ENCODE measurements at regions not wholly inside any gene's neighbourhood (a gene's known extent, or its start where the extent isn't known, plus 50 kb on each side); places are given as distances from the start of the nearest gene placed in this dataset.
"Not testable (repeated sequence)": the region's sequence is repeated elsewhere in the genome, so short reads cannot be mapped to it uniquely, and the experiment has no call there.

DNA sequence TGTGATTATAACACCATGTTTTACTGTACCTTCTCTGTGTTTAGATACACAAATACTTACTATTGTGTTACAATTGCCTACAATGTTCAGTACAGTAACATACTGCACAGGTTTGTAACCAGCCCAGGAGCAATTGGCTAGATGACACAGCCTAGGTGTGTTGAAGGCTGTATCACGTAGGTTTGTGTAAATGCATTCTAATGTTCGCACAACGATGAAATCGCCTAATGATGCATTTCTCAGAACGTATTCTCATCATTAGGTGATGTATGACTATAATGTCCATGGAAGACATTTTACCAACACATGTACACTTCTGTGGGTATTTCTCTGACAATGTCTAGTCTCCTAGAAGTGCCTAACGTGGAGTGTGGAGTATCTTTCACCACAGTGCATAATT is 165.9 kb upstream of the KLF7 start:
- no peak for DNase-seq

- no peak for DNase-seq
These were observed 166.9 kb upstream of the KLF7 start for GRCh38 chr2:207332480-207333212.

DNA sequence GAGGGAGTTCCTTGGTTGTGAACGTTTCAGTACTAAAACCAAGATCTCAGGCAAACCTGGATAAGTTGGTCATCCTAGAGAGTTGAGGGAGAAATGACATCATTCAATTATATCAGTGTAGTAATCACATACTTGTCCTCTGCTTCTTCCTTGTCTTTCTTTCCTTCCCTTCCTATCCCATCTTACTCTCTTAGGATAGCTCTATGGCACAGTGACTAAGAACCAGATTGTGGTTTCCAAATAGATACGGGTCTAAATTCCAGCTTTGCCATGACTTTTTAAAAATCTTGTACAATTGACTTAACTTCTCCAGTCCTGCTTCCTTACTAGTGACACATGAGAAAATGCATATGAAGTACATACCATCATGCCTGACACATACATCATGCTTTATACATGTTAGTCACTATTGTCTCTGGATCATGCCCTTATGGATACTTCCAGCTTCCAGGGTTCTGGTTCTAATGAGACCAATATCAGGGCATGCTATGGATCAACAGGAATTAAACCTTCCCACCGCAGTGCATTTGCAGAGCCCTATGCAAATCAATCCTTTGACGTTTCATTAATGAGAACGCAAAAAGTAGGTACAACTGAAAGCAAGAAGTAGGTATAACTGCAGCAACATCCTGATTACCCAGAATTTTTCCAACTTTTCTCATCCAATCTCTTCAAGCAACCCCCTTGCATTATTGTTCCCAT is 168.0 kb upstream of the KLF7 start:
- DNase-seq: no peak

DNA sequence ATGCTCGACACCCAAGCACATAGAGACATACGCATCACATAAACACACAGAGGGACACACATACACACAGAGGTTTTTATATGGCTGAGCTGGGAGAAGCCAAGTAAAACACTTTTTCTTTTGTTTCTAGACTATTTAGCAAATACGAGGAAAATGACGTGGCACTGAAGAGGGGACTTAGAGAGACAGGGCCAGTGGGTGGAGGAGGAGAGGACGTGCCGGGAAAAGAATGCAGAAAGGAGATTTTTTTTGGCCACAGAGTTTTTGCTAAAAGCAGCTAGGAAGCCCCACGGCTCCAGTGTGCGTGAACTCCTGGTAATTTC is 168.5 kb upstream of the KLF7 start:
- no peak for DNase-seq

- no peak for DNase-seq
These were observed 169.1 kb upstream of the KLF7 start for GRCh38 chr2:207334624-207335371.

- no peak for DNase-seq
These were observed 171.8 kb upstream of the KLF7 start for GRCh38 chr2:207337234-207338219.

DNA sequence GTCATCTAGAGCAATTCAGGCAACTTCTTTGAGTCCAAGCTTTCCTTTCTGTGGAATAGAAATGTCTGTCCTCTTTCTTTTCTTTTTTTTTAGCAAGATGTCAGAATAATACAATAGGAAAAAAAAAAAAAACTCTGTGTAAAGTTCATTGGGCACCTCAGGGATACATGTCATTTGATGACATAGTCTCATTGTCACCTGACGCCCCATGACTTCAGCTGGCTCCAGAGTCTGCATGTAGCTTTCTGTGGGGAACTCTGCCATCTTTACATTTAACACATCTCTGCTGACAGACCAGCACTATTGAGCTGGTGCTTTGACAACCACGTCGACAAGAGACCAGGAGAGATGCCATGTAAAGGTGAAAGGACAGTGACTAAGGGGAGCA is 172.5 kb upstream of the KLF7 start:
- DNase-seq: no peak

DNA sequence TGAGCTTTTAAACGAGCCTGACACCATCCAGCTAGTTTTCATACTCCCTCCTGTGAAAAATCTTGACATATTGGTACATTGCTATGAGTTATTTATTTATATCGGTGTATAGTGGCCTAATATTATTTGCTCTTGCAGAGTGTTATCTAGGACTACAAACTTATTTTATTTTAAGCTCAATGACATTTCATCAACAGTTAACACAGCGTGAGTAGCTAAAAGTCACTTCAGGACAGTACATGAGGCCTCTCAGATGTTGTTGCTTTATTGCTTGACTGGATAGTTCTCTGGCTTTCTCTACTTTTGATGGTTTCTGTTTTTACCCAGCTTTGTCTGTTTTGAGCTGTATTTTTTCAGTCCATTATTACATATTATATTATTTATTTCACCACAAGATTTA is 172.9 kb upstream of the KLF7 start:
- DNase-seq: no peak

DNA sequence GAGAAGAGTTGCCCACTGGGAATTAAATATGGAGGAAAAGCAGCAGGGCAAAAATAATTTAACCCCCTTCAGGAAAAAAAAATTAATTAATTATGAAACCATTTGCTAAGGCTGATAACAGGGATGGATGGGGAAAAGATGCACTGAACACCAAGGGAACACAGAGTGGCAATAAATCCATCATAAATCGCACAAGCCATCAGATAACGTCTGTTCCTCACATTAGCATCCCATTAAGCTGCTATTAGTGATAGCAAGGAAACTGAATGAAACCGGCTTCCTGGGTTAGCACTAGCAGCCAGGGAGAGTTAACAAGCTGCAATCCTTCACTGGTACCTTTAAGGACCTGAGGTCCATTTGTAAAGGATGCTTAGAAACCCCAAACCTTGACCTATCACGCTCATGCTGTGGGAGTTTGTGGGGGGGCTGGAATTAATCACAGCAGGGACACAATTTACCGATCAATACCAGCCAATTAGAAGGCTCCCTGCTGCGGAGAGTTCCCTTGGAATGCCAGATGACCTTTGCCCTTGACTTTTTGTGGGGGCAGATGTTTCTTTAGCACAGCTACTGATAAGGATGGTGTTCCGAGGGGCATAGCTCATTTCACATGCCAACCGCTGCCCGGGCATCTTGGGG is 175.5 kb upstream of the KLF7 start:
- no peak for DNase-seq

GRCh38 chr2:207341804-207342203 is 176.1 kb upstream of the KLF7 start:
- DNase-seq: no peak

- not testable (repeated sequence) for DNase-seq
These were observed 179.0 kb upstream of the KLF7 start for GRCh38 chr2:207344596-207345394.

- no peak for DNase-seq
These were observed 178.6 kb upstream of the CREB1 start for GRCh38 chr2:207351171-207351570.

- DNase-seq: no peak
These were observed 176.6 kb upstream of the CREB1 start for GRCh38 chr2:207352978-207353671.

DNA sequence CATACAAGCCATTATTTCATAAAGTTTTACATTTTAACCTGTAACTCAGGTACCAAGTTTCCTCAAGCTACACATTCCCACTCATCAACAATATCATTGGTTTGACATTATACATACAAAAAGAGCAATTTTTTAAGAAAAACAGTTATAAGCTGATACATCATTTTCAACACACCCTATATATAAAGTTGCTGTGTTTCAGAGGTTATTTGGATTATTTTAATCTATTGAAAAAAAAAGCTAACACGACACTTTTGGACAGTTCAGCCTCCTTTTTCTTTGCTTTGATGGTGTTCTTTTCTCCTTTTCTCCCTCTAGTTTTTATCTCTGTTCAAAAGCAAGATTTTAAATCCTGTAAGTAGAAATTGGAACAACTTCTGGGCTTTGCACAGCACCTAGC is 175.9 kb upstream of the CREB1 start:
- DNase-seq: no peak

DNA sequence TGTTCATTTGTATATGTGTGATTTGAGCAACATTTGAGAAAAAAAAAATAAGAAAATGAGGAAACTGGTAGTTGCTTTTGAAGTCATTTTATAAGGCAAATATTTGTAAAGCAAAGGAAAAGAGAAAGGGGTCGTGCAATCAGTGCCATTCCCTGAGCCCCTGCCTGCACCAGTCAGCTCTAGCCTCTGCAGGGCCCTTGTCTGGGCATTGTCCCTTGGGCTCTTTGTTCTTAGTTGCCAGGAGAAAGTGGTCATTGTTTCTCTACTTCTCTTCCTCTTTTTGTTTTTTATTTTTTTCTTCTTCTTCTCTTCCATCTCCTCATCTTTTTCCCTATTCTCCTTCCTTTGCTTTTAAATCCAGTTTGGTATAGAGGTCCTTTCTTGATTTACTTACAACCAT is 175.3 kb upstream of the CREB1 start:
- DNase-seq: no peak

DNA sequence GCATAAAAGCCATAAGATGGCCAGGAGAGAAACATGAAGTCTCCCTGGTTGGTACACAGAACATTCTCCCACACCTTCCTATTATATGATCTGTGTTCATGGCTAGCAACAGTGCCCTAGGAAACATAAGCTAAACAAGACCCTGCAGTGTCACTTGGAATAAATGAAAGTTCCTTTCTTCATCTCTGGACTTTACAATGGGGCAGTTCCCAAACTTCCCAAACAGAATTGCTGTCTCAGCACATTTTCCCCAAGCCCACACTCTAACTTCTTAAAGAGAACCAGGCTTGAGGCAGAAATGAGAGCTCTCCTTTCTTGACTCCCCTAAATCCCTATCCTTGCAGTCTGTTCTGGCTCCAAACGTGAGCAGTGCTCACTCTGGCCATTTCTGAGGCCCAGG is 173.2 kb upstream of the CREB1 start:
- no peak for DNase-seq

DNA sequence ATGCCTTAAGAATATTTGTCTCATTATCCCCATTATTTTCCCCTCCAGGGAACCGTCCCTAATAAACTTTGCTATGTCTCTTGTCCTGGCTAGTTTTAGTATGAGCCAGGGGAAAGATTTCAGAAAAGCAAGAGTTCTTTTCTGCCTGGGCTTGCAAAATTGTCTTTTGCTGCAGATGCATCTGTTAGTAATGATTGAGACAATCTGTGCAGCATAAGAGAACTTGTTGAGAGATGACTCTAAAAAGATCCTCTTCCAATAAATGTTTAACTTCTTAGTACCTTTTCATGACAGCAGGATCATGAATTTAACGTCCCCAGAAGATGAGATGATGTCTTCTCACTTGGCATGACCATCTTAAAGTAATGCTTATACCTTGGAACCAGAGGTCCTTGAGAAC is 172.5 kb upstream of the CREB1 start:
- no peak for DNase-seq

DNA sequence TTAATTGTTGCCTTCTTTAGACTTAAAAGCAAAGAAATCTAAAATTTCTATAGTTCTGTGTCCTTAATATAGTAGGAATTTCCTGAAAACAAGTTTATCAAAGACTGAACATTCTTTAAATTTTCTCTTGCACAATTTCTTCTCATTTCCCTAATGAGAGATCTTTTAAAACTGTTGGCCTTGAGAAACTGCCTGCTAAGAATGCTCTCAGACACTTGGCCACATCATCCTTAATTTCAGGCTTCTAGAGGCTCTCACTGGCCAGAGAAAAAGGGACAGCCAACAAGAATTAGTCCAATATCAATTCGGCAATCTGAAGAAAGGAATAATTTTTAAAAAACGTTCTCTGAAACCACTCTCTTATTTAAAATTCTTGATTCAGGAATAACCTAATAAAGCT is 167.0 kb upstream of the CREB1 start:
- DNase-seq: no peak

DNA sequence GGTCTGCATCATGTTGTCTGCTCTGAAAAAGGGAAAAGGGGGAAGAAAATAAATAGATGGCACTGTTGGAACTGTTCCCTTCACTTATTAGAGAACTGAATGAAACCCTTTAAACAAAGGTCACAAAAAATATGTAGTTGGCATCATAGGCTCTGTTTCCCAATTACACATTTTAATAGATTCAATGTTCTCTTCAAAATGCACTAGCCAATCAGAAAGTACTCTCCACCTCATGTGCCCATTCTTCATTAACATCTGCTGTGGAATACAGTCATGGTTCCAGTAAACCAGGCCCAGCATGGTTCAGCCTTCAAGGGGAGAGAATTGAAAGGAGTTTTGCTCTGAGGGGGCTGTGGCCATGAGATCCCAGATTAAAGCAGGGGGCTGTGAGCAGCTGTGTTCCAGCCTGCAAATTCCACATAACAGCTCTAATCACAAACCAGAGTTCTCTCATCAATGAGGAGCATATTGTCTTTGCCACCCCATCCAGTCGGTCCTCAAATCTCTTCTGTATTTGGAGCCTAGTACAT is 165.9 kb upstream of the CREB1 start:
- DNase-seq: no peak

- DNase-seq: no peak
These were observed 159.1 kb upstream of the CREB1 start for GRCh38 chr2:207370646-207371045.

- no peak for DNase-seq
These were observed 157.9 kb upstream of the CREB1 start for GRCh38 chr2:207371877-207372276.
